ENCODE measurements at regions not wholly inside any gene's neighbourhood (a gene's known extent, or its start where the extent isn't known, plus 50 kb on each side); places are given as distances from the start of the nearest gene placed in this dataset.

DNA sequence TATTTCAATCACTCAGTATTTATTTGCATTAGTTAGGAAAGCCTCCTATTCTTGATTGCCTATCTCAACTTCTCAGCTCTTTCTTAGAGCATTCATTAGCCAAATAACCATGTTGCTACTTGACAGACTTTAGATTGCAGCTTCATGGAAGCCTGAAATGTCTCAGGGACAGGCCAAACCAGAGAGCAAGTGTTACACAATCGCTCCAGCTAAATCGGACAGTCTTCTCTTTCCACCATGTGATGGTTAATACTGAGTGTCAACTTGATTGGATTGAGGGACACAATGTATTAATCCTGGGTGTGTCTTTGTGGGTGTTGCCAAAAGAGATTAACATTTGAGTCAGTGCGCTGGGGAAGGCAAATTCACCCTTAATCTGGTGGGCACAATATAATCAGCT, 106.5 kb upstream of the DRD2 start:
- TF ChIP-seq, protein P1, sequence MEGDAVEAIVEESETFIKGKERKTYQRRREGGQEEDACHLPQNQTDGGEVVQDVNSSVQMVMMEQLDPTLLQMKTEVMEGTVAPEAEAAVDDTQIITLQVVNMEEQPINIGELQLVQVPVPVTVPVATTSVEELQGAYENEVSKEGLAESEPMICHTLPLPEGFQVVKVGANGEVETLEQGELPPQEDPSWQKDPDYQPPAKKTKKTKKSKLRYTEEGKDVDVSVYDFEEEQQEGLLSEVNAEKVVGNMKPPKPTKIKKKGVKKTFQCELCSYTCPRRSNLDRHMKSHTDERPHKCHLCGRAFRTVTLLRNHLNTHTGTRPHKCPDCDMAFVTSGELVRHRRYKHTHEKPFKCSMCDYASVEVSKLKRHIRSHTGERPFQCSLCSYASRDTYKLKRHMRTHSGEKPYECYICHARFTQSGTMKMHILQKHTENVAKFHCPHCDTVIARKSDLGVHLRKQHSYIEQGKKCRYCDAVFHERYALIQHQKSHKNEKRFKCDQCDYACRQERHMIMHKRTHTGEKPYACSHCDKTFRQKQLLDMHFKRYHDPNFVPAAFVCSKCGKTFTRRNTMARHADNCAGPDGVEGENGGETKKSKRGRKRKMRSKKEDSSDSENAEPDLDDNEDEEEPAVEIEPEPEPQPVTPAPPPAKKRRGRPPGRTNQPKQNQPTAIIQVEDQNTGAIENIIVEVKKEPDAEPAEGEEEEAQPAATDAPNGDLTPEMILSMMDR (IDR thresholded peaks at IDR 0.05 in 2 of 3, conservative IDR thresholded peaks at IDR 0.05 in 1 of 3; ENCODE audit: borderline replicate concordance in 1 of 3, insufficient read depth in 1 of 3, low read depth in 2 of 3, low read length in 2 of 3): no peak
- TF ChIP-seq RAD21 (IDR thresholded peaks at IDR 0.05; ENCODE audit: low read depth): no peak
- no peak for TF ChIP-seq POLR2A (IDR thresholded peaks at IDR 0.05; ENCODE audit: borderline replicate concordance, extremely low read depth, insufficient read depth, insufficient read length)
- no peak for TF ChIP-seq YY1 (IDR thresholded peaks at IDR 0.05; ENCODE audit: extremely low read depth, insufficient replicate concordance, low read depth, low read length)
- TF ChIP-seq SRF (IDR thresholded peaks at IDR 0.05; ENCODE audit: low read depth): no peak
- no peak for TF ChIP-seq SIN3A (IDR thresholded peaks at IDR 0.05; ENCODE audit: low read depth)
- no peak for TF ChIP-seq EZH2phosphoT487 (IDR thresholded peaks at IDR 0.05; ENCODE audit: borderline replicate concordance)

Data from HCT116 (cell line).